CD4-positive, alpha-beta T cell treated with Interleukin-10 for 1 hour (primary cell): ENCODE measurements at regions not wholly inside any gene's neighbourhood (a gene's known extent, or its start where the extent isn't known, plus 50 kb on each side); places are given as distances from the start of the nearest gene placed in this dataset.

Experiments
- DNase-seq: peaks from one replicate; pipeline ENCODE4 v3.0.0-alpha.2; 2020

- no peak for DNase-seq
Observed at GRCh38 chrX:131704136-131704695, 160.3 kb downstream of the OR13H1 start.

GRCh38 chrX:131709553-131709952 lies 165.7 kb downstream of the OR13H1 start:
- DNase-seq, result no peak

GRCh38 chrX:131711478-131711867 lies 167.6 kb downstream of the OR13H1 start:
- DNase-seq, result no peak

GRCh38 chrX:131723646-131724045 lies 179.8 kb downstream of the OR13H1 start:
- DNase-seq, result no peak

- no peak for DNase-seq
Observed at GRCh38 chrX:131724292-131724691, 180.4 kb downstream of the OR13H1 start.

- no peak for DNase-seq
Observed at GRCh38 chrX:131725001-131725654, 181.3 kb downstream of the OR13H1 start.

- no peak for DNase-seq
Observed at GRCh38 chrX:131727778-131728177, 183.9 kb downstream of the OR13H1 start.

- no peak for DNase-seq
Observed at GRCh38 chrX:131728295-131729145, 184.6 kb downstream of the OR13H1 start.

GRCh38 chrX:131729295-131729694 lies 185.4 kb downstream of the OR13H1 start:
- DNase-seq, result no peak

GRCh38 chrX:131734621-131735020 lies 190.7 kb downstream of the OR13H1 start:
- no peak for DNase-seq

- DNase-seq, result no peak
Observed at GRCh38 chrX:131735127-131735526, 191.3 kb downstream of the OR13H1 start.

- no peak for DNase-seq
Observed at GRCh38 chrX:131739823-131740222, 195.9 kb downstream of the OR13H1 start.

GRCh38 chrX:131741103-131741581 lies 197.3 kb downstream of the OR13H1 start:
- DNase-seq, result no peak

- DNase-seq, result no peak
Observed at GRCh38 chrX:131745942-131746489, 202.1 kb downstream of the OR13H1 start.

GRCh38 chrX:131746491-131746968 lies 202.7 kb downstream of the OR13H1 start:
- no peak for DNase-seq

GRCh38 chrX:131747173-131747572 lies 203.3 kb downstream of the OR13H1 start:
- no peak for DNase-seq

GRCh38 chrX:131752493-131753198 lies 208.8 kb downstream of the OR13H1 start:
- DNase-seq, result no peak

GRCh38 chrX:131762802-131763234 lies 218.9 kb downstream of the OR13H1 start:
- no peak for DNase-seq

- no peak for DNase-seq
Observed at GRCh38 chrX:131763674-131764073, 219.8 kb downstream of the OR13H1 start.

GRCh38 chrX:131764216-131764615 lies 220.3 kb downstream of the OR13H1 start:
- no peak for DNase-seq

- DNase-seq, result no peak
Observed at GRCh38 chrX:131778269-131779218, 234.7 kb downstream of the OR13H1 start.
